Neural cell (in vitro differentiated cells): ENCODE measurements at regions not wholly inside any gene's neighbourhood (a gene's known extent, or its start where the extent isn't known, plus 50 kb on each side); places are given as distances from the start of the nearest gene placed in this dataset.

ENCODE experiments used
- H2AFZ ChIP-seq: fragments of 200-600, 300-800 bp; sonication (generic), shearing (Covaris generic); 2 replicates; pipeline ENCODE4 v1.6.0; 2014; ENCODE audit warnings: low read depth, mild to moderate bottlenecking, antibody characterized with exemption, low read length, moderate library complexity
- H3F3A ChIP-seq: fragments of 200-600 bp; shearing (Covaris generic); 2 replicates; pipeline ENCODE4 v1.6.1; 2016; ENCODE audit warnings: mild to moderate bottlenecking, moderate library complexity, mixed read lengths, antibody characterized with exemption, low read length; ENCODE audit not compliant: insufficient read depth, poor library complexity, severe bottlenecking
- H3K27ac ChIP-seq: fragments of 200-600, 300-800 bp; sonication (generic), shearing (Covaris generic); 2 replicates; pipeline ENCODE4 v1.5.1; 2014; ENCODE audit warnings: mild to moderate bottlenecking, low read length, moderate library complexity
- H3K27me3 ChIP-seq: fragments of 300-800, 200-600 bp; sonication (generic), shearing (Covaris generic); 2 replicates; pipeline ENCODE4 v1.6.0; 2014; ENCODE audit warnings: mild to moderate bottlenecking, low read depth, low read length, moderate library complexity; ENCODE audit not compliant: insufficient read depth
- H3K36me3 ChIP-seq: fragments of 300-800, 200-600 bp; sonication (generic), shearing (Covaris generic); 2 replicates; pipeline ENCODE4 v1.5.1; 2014; ENCODE audit warnings: mild to moderate bottlenecking, antibody characterized with exemption, low read length, moderate library complexity; ENCODE audit not compliant: insufficient read depth
- H3K4me2 ChIP-seq: fragments of 300-800, 200-600 bp; sonication (generic), shearing (Covaris generic); 2 replicates; pipeline ENCODE4 v1.6.0; 2014; ENCODE audit warnings: mild to moderate bottlenecking, low read length
- H3K4me3 ChIP-seq: fragments of 300-800, 200-600 bp; sonication (generic), shearing (Covaris generic); 2 replicates; pipeline ENCODE4 v1.5.1; 2014; ENCODE audit warnings: mild to moderate bottlenecking, low read length, moderate library complexity
- H3K79me2 ChIP-seq: fragments of 200-600 bp; shearing (Covaris generic); replicated peaks from 2 replicates; pipeline ENCODE4 v1.6.0; 2014; ENCODE audit warnings: mild to moderate bottlenecking, low read length, moderate library complexity; ENCODE audit not compliant: insufficient read depth
- H3K9ac ChIP-seq: fragments of 300-800, 200-600 bp; sonication (generic), shearing (Covaris generic); 2 replicates; pipeline ENCODE4 v1.6.1; 2016; ENCODE audit warnings: mild to moderate bottlenecking, low read length, mixed read lengths
- H3K9me2 ChIP-seq: fragments of 200-600 bp; shearing (Covaris generic); 2 replicates; pipeline ENCODE4 v1.6.1; 2016; ENCODE audit warnings: mild to moderate bottlenecking, low read length, mixed read lengths; ENCODE audit not compliant: insufficient read depth
- H3K9me3 ChIP-seq: fragments of 200-600, 300-800 bp; sonication (generic), shearing (Covaris generic); 2 replicates; pipeline ENCODE4 v1.6.1; 2016; ENCODE audit warnings: mild to moderate bottlenecking, mixed run types, low read length, moderate library complexity, mixed read lengths
- H4K20me1 ChIP-seq: fragments of 200-600 bp; shearing (Covaris generic); 2 replicates; pipeline ENCODE4 v1.6.1; 2016; ENCODE audit warnings: mild to moderate bottlenecking, mixed run types; ENCODE audit not compliant: insufficient read depth
- EP300 ChIP-seq: fragments of 450-650 bp; conservative IDR thresholded peaks from 2 replicates; pipeline ENCODE4 v1.6.1; 2014; ENCODE audit warnings: antibody characterized with exemption, mild to moderate bottlenecking, moderate library complexity; ENCODE audit not compliant: poor library complexity, severe bottlenecking
- EZH2 ChIP-seq: fragments of 200-600, 300-800 bp; shearing (Covaris generic), sonication (generic); IDR thresholded peaks from 2 replicates; pipeline ENCODE4 v1.6.1; 2014; ENCODE audit warnings: antibody characterized with exemption, low read length, borderline replicate concordance, mild to moderate bottlenecking; ENCODE audit not compliant: insufficient read depth, poor library complexity, severe bottlenecking
- MXI1 ChIP-seq: fragments of 450-650 bp; conservative IDR thresholded peaks from 2 replicates; pipeline ENCODE4 v1.6.1; 2014; ENCODE audit warnings: antibody characterized with exemption, mild to moderate bottlenecking; ENCODE audit not compliant: poor library complexity, severe bottlenecking
- POLR2AphosphoS5 ChIP-seq: IDR thresholded peaks from 2 replicates; pipeline ENCODE4 v1.6.1; 2012
- RAD21 ChIP-seq: fragments of 450-650 bp; conservative IDR thresholded peaks from 2 replicates; pipeline ENCODE4 v1.6.1; 2014; ENCODE audit warnings: antibody characterized with exemption, mild to moderate bottlenecking, moderate library complexity
- SMC3 ChIP-seq: fragments of 450-650 bp; conservative IDR thresholded peaks from 2 replicates; pipeline ENCODE4 v1.6.1; 2014; ENCODE audit warnings: antibody characterized with exemption, mild to moderate bottlenecking, moderate library complexity; ENCODE audit not compliant: poor library complexity
- TAF1 ChIP-seq: IDR thresholded peaks from 2 replicates; pipeline ENCODE4 v1.6.1; 2012; ENCODE audit warnings: low read depth
- TF ChIP-seq, protein P1 (sequence below): IDR thresholded peaks from 2 replicates; pipeline ENCODE4 v1.6.1; 2012; ENCODE audit warnings: borderline replicate concordance
- TF ChIP-seq, protein P2 (sequence below): fragments of 450-650 bp; IDR thresholded peaks from 2 replicates; pipeline ENCODE4 v1.5.1; 2014; ENCODE audit warnings: antibody characterized with exemption, mild to moderate bottlenecking, moderate library complexity; ENCODE audit not compliant: poor library complexity, severe bottlenecking

- H4K20me1 ChIP-seq: no peaks in the 10 kb centered on the region
- no peaks in the 10 kb centered on the region for H3F3A ChIP-seq
- no peak overlapping the region for H3K9ac ChIP-seq
- no peaks in the 10 kb centered on the region for H3K9me3 ChIP-seq
- H2AFZ ChIP-seq: no peak overlapping the region
- H3K4me2 ChIP-seq: no peak overlapping the region
- H3K27me3 ChIP-seq: no peaks in the 10 kb centered on the region
- H3K9me2 ChIP-seq: no peaks in the 10 kb centered on the region
- H3K4me3 ChIP-seq: no peak overlapping the region
- H3K79me2 ChIP-seq: no peaks in the 10 kb centered on the region
- no peak overlapping the region for H3K27ac ChIP-seq
- H3K36me3 ChIP-seq: no peaks in the 10 kb centered on the region
- TF ChIP-seq MXI1 (no peak), RAD21 (no peak), TAF1 (no peak), POLR2AphosphoS5 (no peak), EZH2 (no peak), EP300 (no peak), SMC3 (no peak)
- TF ChIP-seq, protein P1, sequence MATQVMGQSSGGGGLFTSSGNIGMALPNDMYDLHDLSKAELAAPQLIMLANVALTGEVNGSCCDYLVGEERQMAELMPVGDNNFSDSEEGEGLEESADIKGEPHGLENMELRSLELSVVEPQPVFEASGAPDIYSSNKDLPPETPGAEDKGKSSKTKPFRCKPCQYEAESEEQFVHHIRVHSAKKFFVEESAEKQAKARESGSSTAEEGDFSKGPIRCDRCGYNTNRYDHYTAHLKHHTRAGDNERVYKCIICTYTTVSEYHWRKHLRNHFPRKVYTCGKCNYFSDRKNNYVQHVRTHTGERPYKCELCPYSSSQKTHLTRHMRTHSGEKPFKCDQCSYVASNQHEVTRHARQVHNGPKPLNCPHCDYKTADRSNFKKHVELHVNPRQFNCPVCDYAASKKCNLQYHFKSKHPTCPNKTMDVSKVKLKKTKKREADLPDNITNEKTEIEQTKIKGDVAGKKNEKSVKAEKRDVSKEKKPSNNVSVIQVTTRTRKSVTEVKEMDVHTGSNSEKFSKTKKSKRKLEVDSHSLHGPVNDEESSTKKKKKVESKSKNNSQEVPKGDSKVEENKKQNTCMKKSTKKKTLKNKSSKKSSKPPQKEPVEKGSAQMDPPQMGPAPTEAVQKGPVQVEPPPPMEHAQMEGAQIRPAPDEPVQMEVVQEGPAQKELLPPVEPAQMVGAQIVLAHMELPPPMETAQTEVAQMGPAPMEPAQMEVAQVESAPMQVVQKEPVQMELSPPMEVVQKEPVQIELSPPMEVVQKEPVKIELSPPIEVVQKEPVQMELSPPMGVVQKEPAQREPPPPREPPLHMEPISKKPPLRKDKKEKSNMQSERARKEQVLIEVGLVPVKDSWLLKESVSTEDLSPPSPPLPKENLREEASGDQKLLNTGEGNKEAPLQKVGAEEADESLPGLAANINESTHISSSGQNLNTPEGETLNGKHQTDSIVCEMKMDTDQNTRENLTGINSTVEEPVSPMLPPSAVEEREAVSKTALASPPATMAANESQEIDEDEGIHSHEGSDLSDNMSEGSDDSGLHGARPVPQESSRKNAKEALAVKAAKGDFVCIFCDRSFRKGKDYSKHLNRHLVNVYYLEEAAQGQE: no peak
- TF ChIP-seq, protein P2, sequence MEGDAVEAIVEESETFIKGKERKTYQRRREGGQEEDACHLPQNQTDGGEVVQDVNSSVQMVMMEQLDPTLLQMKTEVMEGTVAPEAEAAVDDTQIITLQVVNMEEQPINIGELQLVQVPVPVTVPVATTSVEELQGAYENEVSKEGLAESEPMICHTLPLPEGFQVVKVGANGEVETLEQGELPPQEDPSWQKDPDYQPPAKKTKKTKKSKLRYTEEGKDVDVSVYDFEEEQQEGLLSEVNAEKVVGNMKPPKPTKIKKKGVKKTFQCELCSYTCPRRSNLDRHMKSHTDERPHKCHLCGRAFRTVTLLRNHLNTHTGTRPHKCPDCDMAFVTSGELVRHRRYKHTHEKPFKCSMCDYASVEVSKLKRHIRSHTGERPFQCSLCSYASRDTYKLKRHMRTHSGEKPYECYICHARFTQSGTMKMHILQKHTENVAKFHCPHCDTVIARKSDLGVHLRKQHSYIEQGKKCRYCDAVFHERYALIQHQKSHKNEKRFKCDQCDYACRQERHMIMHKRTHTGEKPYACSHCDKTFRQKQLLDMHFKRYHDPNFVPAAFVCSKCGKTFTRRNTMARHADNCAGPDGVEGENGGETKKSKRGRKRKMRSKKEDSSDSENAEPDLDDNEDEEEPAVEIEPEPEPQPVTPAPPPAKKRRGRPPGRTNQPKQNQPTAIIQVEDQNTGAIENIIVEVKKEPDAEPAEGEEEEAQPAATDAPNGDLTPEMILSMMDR: no peak
Observed at GRCh38 chr13:62290542-62290941, 874.9 kb upstream of the PCDH20 start.

DNA sequence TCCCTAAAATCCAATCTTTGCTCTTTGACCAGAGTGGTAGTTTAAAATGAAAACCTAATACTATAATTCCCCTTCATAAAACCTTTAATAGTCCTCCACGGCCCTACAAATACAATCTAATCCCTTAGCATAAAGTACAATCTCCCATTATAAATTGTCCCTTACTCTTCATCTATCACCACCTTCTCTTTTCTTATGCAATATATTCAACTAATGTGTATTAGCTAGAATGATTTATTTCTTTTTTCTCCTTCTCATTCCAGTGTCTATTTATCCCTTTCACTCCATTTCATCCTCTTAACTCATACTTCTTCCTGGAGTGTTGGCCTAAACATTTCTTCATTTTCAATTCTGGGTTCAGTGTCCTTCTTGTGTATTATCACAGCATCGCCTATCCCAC is 872.1 kb upstream of the PCDH20 start:
- Histone ChIP-seq H4K20me1 (no peaks in the 10 kb centered on the region), H3K9me3 (no peaks in the 10 kb centered on the region), H2AFZ (no peak overlapping the region), H3K9me2 (no peaks in the 10 kb centered on the region), H3K27me3 (no peaks in the 10 kb centered on the region), H3K27ac (no peak overlapping the region), H3K9ac (no peak overlapping the region), H3K4me3 (no peak overlapping the region), H3F3A (no peaks in the 10 kb centered on the region), H3K79me2 (no peaks in the 10 kb centered on the region), H3K36me3 (no peaks in the 10 kb centered on the region), H3K4me2 (no peak overlapping the region)
- TF ChIP-seq RAD21: no peak
- TF ChIP-seq SMC3: no peak
- TF ChIP-seq, protein P2: no peak
- TF ChIP-seq, protein P1: no peak
- TF ChIP-seq EZH2: no peak
- no peak for TF ChIP-seq POLR2AphosphoS5
- no peak for TF ChIP-seq TAF1
- TF ChIP-seq EP300: no peak
- TF ChIP-seq MXI1: no peak
